NCI-H2196 (cell line): ENCODE measurements at regions not wholly inside any gene's neighbourhood (a gene's known extent, or its start where the extent isn't known, plus 50 kb on each side); places are given as distances from the start of the nearest gene placed in this dataset.
A peak's percentile ranks its signal among the peaks of the same experiment; 100 is the strongest.

ENCODE experiments used
- DNase-seq: peaks from one replicate; lab custom pipeline; 2025; ENCODE audit not compliant: unreplicated experiment; lab: John Stamatoyannopoulos, UW

DNA sequence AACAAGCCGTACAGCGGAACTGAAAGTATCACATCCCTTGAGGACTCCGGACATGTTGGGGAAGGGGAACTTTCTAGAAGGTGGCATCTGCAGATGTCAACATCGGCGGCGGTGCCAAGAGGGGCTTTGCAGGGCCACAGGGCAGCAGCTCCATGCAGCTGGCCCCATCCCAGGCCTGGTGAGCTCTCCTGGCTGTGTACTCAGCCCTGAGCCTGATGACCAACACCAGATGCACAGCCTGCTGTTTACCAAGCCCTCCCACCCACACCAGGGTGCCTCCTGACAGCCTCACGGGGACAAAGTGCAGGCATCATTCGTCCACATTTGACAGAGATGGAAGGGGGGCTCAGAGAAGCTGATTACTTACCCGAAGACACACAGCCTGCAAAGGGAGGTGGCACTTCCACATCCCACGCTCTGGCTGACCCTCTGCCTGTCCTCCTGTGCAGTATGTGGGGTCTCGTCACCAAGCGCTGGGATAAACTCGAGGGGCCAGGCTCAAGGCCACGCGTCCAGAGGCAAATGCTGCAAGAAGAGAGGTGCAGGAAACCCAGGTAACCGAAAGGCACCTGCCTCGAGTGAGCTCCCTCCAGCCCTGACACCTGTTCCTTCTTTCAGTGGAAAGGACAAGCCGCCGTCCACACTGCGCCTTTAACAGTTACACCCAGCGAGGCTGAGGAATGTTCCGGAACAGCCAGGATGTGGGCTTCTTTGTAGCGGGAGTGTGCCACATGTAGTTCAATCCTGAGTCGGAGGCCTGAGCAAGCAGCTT lies 69.0 kb upstream of the ASAP2 start:
- no peak for DNase-seq

DNA sequence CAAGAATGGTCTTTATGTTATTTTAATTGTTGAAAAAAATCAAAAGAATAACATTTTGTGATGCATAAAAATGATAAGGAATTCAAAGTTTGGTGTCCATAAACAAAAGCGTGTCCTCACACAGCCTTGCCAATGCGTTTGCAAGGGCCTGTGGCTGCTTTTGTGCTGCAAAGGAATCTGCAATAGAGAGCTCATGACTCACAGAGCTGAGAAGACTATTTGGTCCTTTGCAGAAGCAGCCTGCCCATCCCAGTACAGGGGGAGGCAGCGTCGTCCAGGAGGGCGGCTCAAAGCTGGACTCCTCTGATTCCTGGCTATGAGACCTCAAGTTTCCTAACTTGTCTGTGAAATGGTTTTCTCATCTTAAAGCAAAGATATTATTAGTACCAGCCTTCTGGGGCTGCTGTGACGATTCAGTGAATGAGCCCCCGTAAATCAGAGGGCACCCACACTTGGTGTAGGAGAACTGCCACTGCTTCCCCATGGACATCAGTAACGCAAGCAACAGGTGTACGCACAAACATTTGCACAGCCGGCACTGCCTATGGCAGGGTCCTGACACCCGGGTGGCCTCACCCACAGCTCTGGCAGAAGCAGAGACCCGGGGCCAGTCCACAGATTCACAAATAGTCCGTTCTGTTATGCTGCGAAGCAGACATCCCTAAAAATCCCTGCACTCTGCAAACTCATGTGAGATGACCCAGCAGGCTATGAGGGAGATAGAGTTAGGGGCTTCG lies 70.6 kb upstream of the ASAP2 start:
- no peak for DNase-seq

DNA sequence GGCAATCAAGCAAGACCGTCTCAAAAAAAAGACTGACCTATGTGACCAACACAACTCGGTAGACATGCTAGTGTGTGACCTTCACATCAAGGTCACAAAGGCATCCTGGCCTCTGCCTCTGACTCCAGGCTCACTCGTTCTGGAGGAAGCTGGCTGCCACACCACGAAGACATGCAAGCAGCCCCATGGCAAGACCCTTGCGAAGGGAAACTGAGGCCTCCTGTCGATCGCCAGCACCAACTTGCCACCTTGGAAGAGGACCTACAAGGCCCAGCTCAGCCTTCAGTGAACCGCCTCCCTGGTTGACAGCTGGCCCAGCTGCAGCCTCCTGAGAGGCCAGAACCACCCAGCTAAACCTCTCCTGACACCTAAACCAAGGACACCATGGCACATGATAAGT lies 79.3 kb upstream of the ASAP2 start:
- no peak for DNase-seq

DNA sequence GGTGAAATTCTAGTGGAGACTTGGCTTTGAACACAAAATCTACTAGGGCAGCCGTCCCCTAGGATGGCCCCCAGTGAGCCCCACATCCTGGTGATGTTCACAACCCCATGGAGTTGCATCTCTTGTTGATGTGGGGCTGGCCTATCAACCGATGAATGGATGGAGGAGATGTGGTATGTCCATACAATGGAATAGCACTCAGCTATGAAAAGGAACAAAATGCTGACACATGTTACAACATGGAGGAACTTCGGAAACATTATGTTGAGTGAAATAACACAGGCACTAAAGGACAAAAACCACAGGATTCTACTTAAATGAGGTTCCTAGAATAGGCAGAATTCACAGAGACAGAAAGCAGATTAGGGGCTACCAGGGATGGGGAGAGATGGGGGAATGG lies 80.1 kb upstream of the ASAP2 start:
- DNase-seq: no peak

DNA sequence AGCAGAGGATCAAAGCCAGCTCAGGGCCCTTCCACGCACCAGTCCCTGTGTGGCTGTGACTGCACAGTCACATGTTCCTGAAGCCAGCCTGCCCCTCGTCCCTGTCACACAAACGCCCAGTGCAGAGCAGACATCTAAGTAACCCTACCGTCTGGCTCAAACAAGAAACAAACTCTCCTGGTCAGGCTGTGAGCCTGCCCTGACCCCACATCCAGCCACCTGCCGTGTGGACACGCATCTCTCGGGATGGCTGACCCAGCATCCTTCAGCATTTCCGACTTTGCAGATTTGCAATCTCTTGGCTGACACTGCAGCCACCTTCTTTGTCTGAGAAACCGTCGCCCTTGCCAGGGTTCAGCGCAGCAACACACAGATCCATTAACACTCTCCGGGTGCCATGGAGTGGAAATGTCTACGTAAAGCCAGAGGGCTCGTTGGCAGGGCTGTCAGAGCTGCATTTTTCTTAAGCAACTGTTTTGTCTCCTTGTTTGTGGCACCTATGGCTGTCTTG lies 82.3 kb upstream of the ASAP2 start:
- no peak for DNase-seq

DNA sequence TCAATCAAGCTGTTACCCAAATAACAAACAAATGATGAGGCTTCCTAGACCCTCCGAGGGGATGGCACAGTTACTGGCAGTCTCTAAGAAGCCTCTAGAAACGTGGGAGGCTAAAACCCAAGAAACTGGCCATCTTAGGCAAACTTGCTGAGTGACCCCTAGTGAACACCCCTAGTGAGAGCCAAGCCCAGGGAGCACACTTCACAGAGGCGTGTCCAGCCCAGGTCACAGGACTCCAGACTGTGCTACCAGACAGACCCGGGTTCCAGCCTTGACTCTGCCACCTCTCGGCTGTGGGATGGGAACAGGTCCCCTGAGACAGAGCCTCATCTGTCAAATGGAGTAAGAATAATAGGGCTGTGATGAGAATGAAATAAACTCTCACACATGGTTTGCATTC lies 83.5 kb upstream of the ASAP2 start:
- DNase-seq: no peak

DNA sequence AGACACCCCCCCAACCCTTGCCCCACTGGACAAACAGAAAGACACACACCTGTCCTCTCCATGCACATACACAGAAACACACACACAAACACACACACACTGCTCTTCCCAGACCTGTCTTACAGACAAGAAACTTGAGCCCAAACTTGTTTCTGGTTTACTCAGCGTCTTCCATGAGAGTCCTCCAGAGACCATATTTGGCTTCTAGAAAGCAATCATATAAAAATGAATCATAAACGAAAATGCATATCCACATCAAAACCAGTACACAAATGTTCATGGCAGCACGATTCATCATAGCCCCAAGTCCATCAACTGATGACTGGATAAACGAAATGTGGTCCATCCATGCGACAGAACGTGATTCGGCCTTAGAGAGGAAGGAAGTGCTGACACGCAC lies 84.2 kb upstream of the ASAP2 start:
- DNase-seq: no peak

DNA sequence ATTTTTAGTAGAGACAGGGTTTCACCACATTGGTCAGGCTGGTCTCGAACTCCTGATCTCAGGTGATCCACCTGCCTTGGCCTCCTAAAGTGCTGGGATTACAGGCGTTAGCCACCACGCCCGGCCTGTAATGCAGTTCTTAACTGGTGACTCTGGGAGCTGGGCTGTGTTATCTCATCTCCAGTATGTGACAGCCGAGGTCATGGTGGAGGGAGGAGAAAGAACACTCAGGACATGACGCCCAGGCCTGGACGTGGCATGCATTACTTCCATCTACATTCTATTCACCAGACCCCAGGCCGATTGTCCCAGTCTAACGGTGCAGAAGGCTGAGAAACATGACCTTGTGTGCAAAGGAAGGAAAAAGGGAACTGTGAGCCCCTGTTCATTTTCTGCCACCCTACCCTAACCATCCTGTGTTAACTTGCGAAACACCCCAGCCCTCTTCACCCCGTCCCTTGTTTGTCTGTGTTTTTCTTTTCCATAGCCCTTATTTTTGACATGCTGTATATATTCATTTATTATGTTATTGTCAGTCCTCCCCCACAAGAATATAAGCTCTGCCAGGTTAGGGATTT lies 88.1 kb upstream of the ASAP2 start:
- DNase-seq: no peak

DNA sequence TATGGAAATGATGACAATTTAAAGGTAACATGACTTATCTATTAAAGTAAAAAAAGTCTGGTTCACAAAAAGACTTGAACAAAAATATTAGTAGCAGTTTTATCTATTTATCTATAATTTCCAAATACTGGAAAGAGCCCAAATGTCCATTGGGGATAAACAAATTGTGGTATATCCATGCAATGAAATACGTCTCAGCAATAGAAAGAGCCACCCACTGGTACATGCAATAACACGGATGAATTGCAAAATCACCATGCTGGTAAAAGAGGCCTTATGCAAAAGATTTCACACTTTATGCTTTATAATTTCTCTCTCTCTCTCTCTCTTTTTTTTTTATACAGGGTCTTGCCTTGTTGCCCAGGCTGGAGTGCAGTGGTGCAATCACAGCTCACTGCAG lies 91.4 kb upstream of the ASAP2 start:
- DNase-seq: no peak

DNA sequence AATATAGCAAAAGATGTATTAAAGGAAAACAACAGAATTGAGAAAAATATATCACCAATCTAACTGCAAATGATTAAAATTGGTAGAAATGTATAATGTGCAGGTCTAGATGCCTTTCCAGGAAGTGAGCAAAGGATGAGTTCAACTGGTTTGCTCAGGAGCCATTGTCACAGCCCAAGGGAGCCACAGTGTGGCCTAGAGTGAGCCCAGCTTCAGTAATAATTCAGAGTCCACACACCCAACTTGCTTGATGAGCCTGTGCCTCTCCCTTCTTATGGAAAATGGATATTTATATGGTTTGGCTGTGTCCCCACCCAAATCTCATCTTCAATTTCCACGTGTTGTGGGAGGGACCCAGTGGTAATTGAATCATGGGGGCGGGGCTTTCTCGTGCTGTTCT lies 92.2 kb upstream of the ASAP2 start:
- no peak for DNase-seq

DNA sequence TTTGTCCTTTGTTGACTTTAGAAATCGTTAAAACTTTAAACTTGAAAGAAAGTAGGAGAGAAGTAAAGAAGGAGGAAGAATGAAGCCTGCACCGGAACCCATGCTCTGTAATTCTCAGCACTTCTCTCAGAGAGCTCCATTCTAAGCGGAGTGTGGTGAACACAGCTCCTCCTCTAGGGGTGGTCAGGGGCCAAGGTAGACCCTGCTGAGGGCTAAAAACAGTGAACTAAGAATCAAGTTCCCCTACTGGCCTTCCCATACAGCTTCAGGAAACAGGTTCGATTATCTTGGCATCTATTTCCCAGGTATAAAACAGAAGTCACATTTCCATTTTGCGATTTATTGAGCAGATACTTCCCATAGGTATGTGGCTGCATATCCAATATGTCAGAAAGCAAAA lies 92.7 kb upstream of the ASAP2 start:
- no peak for DNase-seq

DNA sequence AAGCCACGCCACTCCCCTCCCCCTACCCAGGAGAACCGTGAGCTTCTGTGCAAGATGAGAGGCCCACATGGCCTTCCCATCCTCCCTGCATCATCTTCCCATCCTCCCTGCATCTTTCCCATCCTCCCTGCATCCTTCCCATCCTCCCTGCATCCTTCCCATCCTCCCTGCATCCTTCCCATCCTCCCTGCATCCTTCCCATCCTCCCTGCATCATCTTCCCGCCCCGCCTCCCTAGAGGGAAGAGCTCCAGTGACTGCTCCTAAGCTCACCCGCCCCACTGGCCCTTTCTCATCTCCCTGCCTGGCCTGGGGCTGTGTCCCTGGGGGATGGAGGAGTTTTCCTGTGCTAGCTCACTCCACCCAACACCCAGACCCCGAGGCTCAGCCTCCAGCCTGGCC lies 93.3 kb upstream of the ASAP2 start:
- no peak for DNase-seq

DNA sequence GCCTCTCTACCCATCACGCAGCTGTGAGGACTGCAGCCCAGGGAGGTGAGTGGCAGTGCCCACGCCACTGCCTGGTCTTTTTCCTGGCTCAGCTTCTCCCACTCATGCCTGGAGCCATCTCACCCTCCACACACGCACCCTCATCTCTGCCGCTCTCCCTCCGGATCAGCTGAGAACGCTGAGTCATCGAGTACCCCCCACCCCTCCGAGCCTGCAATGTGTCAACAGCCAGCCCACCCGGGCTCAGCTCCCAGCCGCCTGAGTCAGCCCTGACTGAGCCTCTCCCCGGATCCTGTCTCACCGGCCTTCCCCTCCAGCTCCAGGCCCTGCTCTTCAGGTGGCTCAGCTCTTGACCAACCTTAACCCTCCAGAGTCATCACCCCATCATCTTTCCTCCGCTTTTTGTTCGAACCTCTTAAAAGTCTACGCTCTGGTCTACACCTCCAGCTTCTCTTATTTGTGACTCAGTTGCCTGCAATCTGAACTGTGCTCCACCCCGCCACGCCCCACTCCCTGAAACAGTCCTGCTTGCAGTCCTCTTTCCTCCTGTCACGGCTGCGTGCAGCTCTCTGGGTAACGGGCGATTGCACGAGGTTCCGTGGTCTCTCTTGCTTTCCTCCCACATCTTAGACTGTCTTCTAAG lies 94.4 kb upstream of the ASAP2 start:
- DNase-seq: no peak

DNA sequence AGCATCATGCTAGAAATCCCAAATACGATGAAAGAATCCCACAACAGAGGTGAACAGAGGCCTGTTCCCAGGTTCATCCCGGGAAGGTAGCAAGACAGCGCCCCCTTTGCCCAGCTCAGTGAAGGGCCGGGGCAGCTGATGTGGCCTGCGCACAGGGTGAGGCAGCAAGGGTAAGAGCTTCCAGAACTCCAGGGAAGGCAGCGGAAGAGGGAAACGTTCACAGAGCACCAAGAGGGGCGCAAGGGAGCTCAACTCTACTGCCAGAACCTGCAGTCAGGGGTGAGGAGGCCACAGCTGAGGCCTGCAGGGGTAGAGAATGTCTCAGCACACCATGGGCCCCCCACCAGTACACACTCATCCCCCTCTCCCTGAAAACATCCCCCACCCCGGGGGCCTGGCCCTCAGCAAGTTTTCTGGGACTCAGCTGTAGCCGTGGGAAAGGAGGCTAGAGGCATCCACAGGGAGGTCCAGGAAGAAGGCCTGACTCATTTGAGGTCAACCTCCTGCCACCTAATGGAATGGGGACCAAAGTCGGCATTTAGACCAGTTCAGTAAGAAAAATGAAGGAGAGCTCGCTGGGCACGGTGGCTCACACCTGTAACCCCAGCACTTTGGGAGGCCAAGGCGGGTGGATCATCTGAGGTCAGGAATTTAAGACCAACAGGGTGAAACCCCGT lies 95.6 kb upstream of the ASAP2 start:
- DNase-seq: no peak

DNA sequence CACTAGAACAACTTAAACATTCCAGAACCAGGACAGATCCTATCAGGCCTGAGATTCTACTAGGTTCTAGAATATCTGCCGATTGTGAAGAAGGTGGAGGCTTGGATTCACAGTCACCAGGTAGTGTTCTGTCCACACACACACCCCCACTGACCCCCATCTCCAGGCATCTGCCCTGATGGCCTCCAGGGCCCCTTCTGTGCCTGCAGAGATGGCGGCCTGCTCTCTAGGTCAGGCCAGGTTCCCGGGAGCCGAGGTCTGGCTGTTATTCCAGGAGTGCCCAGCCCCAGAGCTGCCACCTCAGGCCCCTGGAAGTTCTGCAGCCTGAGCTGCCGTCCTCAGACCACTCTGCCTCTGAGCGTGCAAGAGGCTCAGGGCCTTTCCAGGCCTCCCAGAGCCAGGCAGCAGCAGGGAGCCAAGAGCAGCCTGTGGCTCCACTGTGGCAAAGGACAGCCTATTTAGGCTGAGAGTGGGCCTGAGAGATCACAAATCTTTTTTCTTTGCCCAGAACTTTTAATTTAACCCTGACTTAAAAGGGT lies 96.2 kb upstream of the ASAP2 start:
- DNase-seq: no peak

DNA sequence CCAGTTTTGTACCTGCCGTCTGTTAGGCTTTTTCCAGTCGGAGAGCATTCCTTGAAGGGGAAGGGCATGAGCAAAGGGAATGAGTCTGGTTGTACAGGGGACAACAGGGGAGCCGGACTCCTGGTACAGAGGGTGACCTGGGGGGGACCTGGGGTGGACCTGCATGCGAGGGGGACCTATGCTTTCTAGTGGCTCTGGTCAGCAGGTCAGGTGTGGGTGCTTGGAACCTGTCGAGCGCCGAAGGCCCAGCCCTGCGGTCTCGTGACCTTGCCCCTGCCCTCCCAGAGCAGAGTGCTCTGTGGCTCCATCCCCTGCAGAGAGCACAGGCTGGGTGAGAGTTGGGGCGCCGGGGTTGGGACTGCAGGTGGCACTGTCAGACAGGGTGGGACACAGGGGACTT lies 96.7 kb upstream of the ASAP2 start:
- DNase-seq: no peak

DNA sequence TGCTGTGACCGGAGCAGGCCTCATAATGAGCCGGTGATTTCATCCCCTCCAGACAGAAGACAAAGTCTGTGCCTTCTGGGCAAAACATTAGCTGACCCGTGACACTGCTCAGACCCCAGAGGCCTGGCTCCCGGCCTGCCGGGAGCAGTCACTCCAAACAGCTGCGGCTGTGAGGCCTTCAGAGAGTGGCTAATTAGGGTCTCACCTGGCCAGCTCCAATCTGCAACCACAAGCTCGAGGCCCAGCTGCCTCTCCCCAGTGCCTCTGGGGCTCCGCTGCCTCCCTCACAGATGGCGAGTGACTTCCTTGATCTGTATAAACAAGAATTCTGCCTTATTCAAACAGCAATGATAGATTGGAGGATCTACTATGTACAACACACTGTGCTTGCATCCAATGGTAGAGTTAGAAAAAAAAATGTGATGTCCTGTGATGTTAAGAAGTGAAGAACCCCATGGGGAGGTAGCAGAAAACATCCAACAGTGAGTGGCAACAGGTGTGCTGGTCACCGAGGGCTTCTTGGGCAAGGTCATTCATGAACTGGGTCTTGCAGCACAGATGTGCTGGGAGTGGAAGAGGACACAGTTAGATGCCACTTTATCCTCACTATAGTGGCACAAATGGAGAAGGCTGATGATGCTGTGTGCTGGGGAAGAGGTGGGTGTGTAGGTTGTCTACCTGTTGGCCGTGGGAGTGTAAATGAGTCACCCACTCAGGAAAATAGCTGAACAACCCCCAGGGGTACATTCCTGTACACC lies 98.2 kb upstream of the ASAP2 start:
- peak; percentile 20 for DNase-seq

DNA sequence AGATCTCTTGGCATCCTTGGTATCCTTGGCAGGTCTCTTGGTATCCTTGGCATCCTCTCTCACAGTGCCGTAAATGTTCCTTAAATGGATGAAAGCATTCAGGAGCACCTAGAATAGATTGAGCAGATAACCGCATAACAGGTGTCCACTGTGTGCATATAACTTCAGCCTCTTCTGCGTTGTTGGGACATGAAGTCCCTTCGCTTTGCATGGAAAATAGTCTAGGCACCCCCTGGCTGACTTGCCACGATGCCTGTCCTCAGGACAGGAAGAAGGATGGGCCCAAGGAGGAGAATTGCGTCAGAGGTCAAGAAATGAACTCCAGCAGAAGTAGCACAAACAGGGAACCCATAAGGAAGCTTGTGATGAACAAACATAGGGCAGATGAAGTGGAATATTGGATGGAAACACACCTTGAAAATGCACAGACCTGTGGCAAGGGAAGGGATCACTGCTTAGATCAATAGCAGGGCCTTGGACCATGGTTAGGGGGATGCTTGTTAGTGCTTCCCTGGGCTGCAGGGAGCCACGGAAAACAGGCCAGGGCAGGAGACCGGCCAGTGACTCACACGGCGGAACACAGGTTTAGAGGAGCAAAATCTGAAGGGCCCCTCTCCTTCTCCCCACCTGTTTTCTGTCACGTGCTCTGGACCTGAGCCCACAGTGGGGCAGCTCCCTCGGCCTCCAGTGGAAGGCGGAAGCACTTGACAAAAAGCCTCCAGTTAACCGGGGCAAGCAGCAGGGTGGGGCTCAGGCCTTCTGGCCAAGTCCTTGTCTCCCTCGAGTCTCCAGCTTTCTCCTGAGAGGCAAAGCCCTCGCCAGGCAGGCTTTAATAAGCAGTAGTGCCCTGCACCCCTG lies 99.2 kb upstream of the ASAP2 start:
- no peak for DNase-seq
